ENCODE measurements at regions not wholly inside any gene's neighbourhood (a gene's known extent, or its start where the extent isn't known, plus 50 kb on each side); places are given as distances from the start of the nearest gene placed in this dataset.

DNA sequence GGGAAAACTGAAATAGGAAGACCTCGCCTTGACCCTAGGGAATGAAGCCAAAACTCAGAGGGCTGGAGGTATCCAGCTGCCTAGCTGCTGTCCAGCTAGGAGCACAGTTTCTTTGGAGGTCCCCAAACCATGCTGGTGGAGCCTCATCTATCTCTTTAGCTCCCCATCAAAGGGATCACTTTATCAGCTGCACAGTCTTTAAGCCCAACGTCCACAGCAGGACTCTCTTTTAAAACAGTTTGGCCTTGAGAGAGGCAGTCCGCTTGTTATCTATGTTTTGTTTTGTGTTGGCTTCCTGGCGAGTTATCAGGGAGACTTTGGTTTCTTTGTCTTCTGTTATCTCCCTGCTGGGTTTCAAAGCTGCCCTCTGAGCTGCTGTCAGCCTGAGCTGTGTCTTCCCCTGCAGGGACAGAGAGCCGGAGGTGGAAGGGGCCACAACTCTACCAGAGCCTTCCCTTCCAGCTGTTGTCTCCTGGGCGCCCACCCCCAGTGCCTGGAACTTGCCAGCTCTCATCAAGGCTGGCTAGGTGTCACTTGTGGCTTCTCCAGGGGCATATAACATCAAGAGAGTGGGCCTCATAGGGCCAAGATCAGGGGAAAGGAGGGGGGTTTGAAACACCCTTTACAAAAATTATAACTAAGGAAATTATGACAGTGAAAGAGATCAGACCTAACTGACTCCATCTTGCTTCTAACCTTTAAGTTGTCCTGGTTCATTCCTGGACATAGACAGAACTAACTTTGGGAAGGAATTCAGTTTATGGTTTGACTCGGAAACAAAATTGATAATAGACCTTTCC, 61.4 kb upstream of the C15orf39 start (continued):
- TF ChIP-seq, protein P1, sequence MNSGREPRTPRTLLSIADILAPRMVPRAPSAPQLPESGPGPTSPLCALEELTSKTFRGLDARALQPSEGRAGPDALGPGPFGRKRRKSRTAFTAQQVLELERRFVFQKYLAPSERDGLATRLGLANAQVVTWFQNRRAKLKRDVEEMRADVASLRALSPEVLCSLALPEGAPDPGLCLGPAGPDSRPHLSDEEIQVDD (CRISPR knock-in tag; IDR thresholded peaks at IDR 0.05; ENCODE audit: borderline replicate concordance) = no peak
- TF ChIP-seq KMT2A (CRISPR knock-in tag; IDR thresholded peaks at IDR 0.05) (no peak), ZNF790 (CRISPR knock-in tag; IDR thresholded peaks at IDR 0.05; ENCODE audit: borderline replicate concordance) (no peak), ZNF446 (CRISPR knock-in tag; IDR thresholded peaks at IDR 0.05) (no peak), SALL2 (CRISPR knock-in tag; IDR thresholded peaks at IDR 0.05) (0 out of 2 replicates have a peak, but pooled peaks have one; percentile 48), ZNF550 (CRISPR knock-in tag; IDR thresholded peaks at IDR 0.05; ENCODE audit: borderline replicate concordance) (peak; percentile 96; the same call in 1 of the 2 replicates), CBX5 (CRISPR knock-in tag; IDR thresholded peaks at IDR 0.05; ENCODE audit: borderline replicate concordance) (peak; percentile 77; the same call in 1 of the 2 replicates), ARNTL (CRISPR knock-in tag; IDR thresholded peaks at IDR 0.05) (0 out of 2 replicates have a peak, but pooled peaks have one; percentile 27), THAP11 (CRISPR knock-in tag; IDR thresholded peaks at IDR 0.05) (peak; percentile 62; the same call in 1 of the 2 replicates), HDAC6 (IDR thresholded peaks at IDR 0.05; ENCODE audit: low read depth, low read length) (no peak), ZNF317 (CRISPR knock-in tag; IDR thresholded peaks at IDR 0.05) (peak; percentile 94), RXRA (CRISPR knock-in tag; IDR thresholded peaks at IDR 0.05) (peak; percentile 69), JUND (CRISPR knock-in tag; IDR thresholded peaks at IDR 0.05) (no peak)
- TF ChIP-seq, protein P2, sequence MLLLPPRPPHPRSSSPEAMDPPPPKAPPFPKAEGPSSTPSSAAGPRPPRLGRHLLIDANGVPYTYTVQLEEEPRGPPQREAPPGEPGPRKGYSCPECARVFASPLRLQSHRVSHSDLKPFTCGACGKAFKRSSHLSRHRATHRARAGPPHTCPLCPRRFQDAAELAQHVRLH (CRISPR knock-in tag; IDR thresholded peaks at IDR 0.05; ENCODE audit: borderline replicate concordance, low read depth) = peak; percentile 28
- TF ChIP-seq, protein P3, sequence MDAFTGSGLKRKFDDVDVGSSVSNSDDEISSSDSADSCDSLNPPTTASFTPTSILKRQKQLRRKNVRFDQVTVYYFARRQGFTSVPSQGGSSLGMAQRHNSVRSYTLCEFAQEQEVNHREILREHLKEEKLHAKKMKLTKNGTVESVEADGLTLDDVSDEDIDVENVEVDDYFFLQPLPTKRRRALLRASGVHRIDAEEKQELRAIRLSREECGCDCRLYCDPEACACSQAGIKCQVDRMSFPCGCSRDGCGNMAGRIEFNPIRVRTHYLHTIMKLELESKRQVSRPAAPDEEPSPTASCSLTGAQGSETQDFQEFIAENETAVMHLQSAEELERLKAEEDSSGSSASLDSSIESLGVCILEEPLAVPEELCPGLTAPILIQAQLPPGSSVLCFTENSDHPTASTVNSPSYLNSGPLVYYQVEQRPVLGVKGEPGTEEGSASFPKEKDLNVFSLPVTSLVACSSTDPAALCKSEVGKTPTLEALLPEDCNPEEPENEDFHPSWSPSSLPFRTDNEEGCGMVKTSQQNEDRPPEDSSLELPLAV (CRISPR knock-in tag; conservative IDR thresholded peaks at IDR 0.05; ENCODE audit: low read depth) = no peak
- TF ChIP-seq, protein P4, sequence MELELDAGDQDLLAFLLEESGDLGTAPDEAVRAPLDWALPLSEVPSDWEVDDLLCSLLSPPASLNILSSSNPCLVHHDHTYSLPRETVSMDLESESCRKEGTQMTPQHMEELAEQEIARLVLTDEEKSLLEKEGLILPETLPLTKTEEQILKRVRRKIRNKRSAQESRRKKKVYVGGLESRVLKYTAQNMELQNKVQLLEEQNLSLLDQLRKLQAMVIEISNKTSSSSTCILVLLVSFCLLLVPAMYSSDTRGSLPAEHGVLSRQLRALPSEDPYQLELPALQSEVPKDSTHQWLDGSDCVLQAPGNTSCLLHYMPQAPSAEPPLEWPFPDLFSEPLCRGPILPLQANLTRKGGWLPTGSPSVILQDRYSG (CRISPR knock-in tag; IDR thresholded peaks at IDR 0.05) = no peak
- TF ChIP-seq, protein P5, sequence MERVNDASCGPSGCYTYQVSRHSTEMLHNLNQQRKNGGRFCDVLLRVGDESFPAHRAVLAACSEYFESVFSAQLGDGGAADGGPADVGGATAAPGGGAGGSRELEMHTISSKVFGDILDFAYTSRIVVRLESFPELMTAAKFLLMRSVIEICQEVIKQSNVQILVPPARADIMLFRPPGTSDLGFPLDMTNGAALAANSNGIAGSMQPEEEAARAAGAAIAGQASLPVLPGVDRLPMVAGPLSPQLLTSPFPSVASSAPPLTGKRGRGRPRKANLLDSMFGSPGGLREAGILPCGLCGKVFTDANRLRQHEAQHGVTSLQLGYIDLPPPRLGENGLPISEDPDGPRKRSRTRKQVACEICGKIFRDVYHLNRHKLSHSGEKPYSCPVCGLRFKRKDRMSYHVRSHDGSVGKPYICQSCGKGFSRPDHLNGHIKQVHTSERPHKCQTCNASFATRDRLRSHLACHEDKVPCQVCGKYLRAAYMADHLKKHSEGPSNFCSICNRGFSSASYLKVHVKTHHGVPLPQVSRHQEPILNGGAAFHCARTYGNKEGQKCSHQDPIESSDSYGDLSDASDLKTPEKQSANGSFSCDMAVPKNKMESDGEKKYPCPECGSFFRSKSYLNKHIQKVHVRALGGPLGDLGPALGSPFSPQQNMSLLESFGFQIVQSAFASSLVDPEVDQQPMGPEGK (CRISPR knock-in tag; IDR thresholded peaks at IDR 0.05) = peak; percentile 88

All from HepG2 (cell line).